Vagina (tissue), 2 donors: ENCODE measurements at regions not wholly inside any gene's neighbourhood (a gene's known extent, or its start where the extent isn't known, plus 50 kb on each side); places are given as distances from the start of the nearest gene placed in this dataset.

ENCODE experiments used
- POLR2A ChIP-seq, 2 donors: fragments of 450-650 bp; IDR thresholded peaks; one replicate each; pipeline ENCODE4 v1.6.1; 2017; ENCODE audit warnings: antibody characterized with exemption in 2 of 2, mild to moderate bottlenecking in 2 of 2, moderate library complexity in 2 of 2
- POLR2AphosphoS5 ChIP-seq, 2 donors: sonication (generic); formaldehyde crosslinking; IDR thresholded peaks; one replicate each; pipeline ENCODE4 v1.9.0; 2017; ENCODE audit warnings: antibody characterized with exemption in 2 of 2, mild to moderate bottlenecking in 2 of 2, low read depth in 1 of 2; ENCODE audit not compliant: insufficient read depth in 1 of 2
- TF ChIP-seq, protein P1 (sequence below), 3 experiments: fragments of 450-650 bp in 2 of 3; fragments of 200-600 bp in 1 of 3; sonication (generic) in 1 of 3; IDR thresholded peaks; one replicate each; pipeline ENCODE4 v1.5.1; 2017 to 2019; ENCODE audit warnings: antibody characterized with exemption in 3 of 3, mild to moderate bottlenecking in 2 of 3, moderate library complexity in 2 of 3

DNA sequence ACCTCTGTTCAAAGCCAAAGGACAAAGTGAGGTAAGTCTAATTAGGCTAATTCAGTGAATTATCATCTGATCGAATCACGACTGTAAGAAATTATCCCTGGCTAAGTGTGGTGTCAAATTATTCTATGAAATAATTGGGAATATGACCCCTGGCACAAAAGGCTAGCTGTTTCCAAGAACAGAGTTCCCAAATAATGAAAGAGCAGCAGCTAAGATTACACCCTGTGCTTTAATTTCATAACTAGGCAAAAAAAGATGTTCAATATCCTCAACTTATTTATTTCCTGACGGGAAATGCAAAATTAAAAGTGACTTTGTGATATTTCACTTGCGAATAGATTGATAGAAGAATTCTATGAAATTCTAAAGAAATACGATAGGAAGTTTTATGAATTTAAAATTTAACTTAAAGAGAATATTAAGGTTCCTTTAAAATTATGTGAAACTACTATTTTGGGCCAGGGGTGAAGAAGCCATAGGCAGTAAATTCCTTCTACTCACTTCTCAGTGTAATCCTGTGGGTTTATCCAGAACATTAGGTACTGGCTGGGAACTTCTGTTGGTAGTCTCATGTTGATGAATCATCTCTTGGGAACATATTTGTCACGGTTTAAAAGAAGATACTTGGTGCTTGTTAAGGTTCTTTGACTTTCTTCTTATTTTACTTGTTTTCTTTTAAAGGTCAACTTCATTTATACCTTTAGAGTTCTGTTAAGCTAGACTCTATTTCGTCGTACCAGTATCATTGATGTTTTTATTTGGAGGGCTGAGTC is 148.5 kb downstream of the POLR1F start:
- TF ChIP-seq, protein P1, sequence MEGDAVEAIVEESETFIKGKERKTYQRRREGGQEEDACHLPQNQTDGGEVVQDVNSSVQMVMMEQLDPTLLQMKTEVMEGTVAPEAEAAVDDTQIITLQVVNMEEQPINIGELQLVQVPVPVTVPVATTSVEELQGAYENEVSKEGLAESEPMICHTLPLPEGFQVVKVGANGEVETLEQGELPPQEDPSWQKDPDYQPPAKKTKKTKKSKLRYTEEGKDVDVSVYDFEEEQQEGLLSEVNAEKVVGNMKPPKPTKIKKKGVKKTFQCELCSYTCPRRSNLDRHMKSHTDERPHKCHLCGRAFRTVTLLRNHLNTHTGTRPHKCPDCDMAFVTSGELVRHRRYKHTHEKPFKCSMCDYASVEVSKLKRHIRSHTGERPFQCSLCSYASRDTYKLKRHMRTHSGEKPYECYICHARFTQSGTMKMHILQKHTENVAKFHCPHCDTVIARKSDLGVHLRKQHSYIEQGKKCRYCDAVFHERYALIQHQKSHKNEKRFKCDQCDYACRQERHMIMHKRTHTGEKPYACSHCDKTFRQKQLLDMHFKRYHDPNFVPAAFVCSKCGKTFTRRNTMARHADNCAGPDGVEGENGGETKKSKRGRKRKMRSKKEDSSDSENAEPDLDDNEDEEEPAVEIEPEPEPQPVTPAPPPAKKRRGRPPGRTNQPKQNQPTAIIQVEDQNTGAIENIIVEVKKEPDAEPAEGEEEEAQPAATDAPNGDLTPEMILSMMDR (IDR thresholded peaks at IDR 0.05) = no peak
- TF ChIP-seq POLR2AphosphoS5 (IDR thresholded peaks at IDR 0.05; ENCODE audit: insufficient read depth in 1 of 2, low read depth in 1 of 2) (peak in 1 of 2 donors; percentile 60), POLR2A (IDR thresholded peaks at IDR 0.05) (no peak)
